Stimulated activated CD4-positive, alpha-beta T cell treated with anti-CD3 and anti-CD28 coated beads, Interleukin-15, amount 100 ng/mL, for 24 hours (primary cell): ENCODE measurements at regions not wholly inside any gene's neighbourhood (a gene's known extent, or its start where the extent isn't known, plus 50 kb on each side); places are given as distances from the start of the nearest gene placed in this dataset.

Source experiments
- DNase-seq: peaks from one replicate; pipeline ENCODE4 v3.0.0-alpha.2; 2020

- DNase-seq, result no peak
These were observed 234.9 kb downstream of the SUDS3 start for GRCh38 chr12:118611295-118611694.

GRCh38 chr12:118611770-118612169, 235.4 kb downstream of the SUDS3 start:
- DNase-seq, result no peak

- no peak for DNase-seq
These were observed 241.5 kb downstream of the SUDS3 start for GRCh38 chr12:118617611-118618450.

- no peak for DNase-seq
These were observed 242.3 kb downstream of the SUDS3 start for GRCh38 chr12:118618695-118619094.

- DNase-seq, result no peak
These were observed 248.8 kb downstream of the SUDS3 start for GRCh38 chr12:118625050-118625675.

GRCh38 chr12:118633071-118633470, 256.7 kb downstream of the SUDS3 start:
- no peak for DNase-seq

GRCh38 chr12:118635276-118635675, 258.9 kb downstream of the SUDS3 start:
- DNase-seq, result no peak

GRCh38 chr12:118637767-118638370, 261.5 kb downstream of the SUDS3 start:
- DNase-seq, result no peak

- no peak for DNase-seq
These were observed 264.9 kb downstream of the SUDS3 start for GRCh38 chr12:118641249-118641648.

GRCh38 chr12:118645219-118645618, 268.9 kb downstream of the SUDS3 start:
- DNase-seq, result peak; percentile 6

GRCh38 chr12:118649765-118650585, 273.6 kb downstream of the SUDS3 start:
- DNase-seq, result no peak

GRCh38 chr12:118650586-118650960, 274.2 kb downstream of the SUDS3 start:
- DNase-seq, result no peak

GRCh38 chr12:118651487-118651886, 275.1 kb downstream of the SUDS3 start:
- DNase-seq, result no peak

- no peak for DNase-seq
These were observed 279.2 kb downstream of the SUDS3 start for GRCh38 chr12:118655588-118655987.

GRCh38 chr12:118680356-118680963, 300.9 kb upstream of the SRRM4 start:
- DNase-seq, result no peak

GRCh38 chr12:118682656-118683055, 298.7 kb upstream of the SRRM4 start:
- no peak for DNase-seq

- no peak for DNase-seq
These were observed 295.2 kb upstream of the SRRM4 start for GRCh38 chr12:118685983-118686607.

- DNase-seq, result no peak
These were observed 291.5 kb upstream of the SRRM4 start for GRCh38 chr12:118689793-118690192.

- no peak for DNase-seq
These were observed 290.8 kb upstream of the SRRM4 start for GRCh38 chr12:118690506-118690905.

- DNase-seq, result no peak
These were observed 287.1 kb upstream of the SRRM4 start for GRCh38 chr12:118694128-118694775.

- no peak for DNase-seq
These were observed 276.7 kb upstream of the SRRM4 start for GRCh38 chr12:118704527-118705241.
